Skeletal muscle satellite cell (primary cell): ENCODE measurements at regions not wholly inside any gene's neighbourhood (a gene's known extent, or its start where the extent isn't known, plus 50 kb on each side); places are given as distances from the start of the nearest gene placed in this dataset.
A peak's percentile ranks its signal among the peaks of the same experiment; 100 is the strongest.

Experiments used
- H3K27me3 ChIP-seq: 2 replicates; pipeline ENCODE4 v1.7.0; 2013; ENCODE audit warnings: low read length; ENCODE audit not compliant: control insufficient read depth, insufficient read depth
- H3K36me3 ChIP-seq: 2 replicates; pipeline ENCODE4 v1.7.0; 2013; ENCODE audit warnings: mild to moderate bottlenecking, control low read depth, low read length; ENCODE audit not compliant: insufficient read depth
- H3K4me1 ChIP-seq: 2 replicates; pipeline ENCODE4 v1.7.0; 2013; ENCODE audit warnings: low read length; ENCODE audit not compliant: control insufficient read depth, insufficient read depth
- H3K4me2 ChIP-seq: 2 replicates; pipeline ENCODE4 v1.7.0; 2013; ENCODE audit warnings: mild to moderate bottlenecking, low read length
- H3K4me3 ChIP-seq: 2 replicates; pipeline ENCODE4 v1.7.0; 2013; ENCODE audit warnings: low read length
- H3K9ac ChIP-seq: 2 replicates; pipeline ENCODE4 v1.7.0; 2013; ENCODE audit warnings: mild to moderate bottlenecking, low read depth, low read length, moderate library complexity
- H3K9me3 ChIP-seq: replicated peaks from 2 replicates; pipeline ENCODE4 v1.7.0; 2013; ENCODE audit warnings: mild to moderate bottlenecking, control low read depth, low read length

DNA sequence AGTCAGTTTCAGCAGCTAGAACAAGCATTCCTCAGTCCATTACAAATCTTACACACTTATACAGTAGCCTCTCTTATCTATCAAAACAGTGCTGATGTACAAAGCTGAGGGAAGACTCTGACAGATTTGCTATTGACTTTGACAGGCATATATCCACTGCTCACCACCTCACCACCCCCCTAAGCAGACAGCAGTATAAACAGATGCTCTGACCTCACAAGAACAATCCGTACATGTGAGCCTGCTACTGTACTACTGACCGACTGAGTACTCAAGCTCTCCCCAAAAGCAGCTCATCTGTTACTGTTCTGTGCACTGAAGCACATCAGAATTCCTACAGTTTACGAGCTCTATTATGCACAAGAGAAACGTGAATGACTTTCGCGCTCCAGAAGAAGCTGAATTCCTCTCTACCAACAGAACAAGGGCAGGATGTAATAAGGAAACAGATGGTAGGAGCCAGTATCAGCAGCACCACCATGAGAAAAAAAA, 95.6 kb upstream of the PDE1A start:
- H3K4me3 ChIP-seq = peak overlapping the region; percentile 38
- H3K27me3 ChIP-seq = no peaks in the 10 kb centered on the region
- no peaks in the 10 kb centered on the region for H3K36me3 ChIP-seq
- H3K4me2 ChIP-seq = peak overlapping the region; percentile 61
- no peaks in the 10 kb centered on the region for H3K9me3 ChIP-seq
- H3K9ac ChIP-seq = no peak overlapping the region
- peaks cover 16% of the 10 kb centered on the region for H3K4me1 ChIP-seq

DNA sequence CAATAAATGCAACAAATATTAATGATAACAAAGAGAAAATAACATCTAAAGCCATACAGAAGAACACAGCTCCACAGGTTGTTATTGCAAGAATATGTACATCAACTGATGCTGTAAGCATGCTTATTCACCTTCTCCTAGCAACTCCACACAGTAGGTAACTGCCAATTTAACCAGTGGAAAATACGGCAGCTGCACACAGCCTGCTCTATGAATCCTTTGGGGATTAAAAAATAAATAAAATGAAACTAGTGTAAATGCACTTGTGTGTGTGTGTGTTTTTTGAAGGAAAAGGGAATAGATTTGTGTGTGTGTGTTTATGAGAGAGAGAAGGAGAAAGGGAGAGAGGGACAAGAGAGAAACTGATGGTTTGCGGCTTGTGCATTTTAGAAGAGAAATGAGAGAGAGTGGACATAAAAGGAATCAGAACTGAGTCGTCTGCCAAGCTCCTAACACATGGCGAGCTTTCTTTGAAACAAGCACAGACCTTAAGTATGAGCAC, 96.2 kb upstream of the PDE1A start:
- H3K4me1 ChIP-seq = peaks cover 16% of the 10 kb centered on the region
- H3K4me3 ChIP-seq = peak overlapping the region; percentile 38

GRCh38 chr2:182530636-182531035, 103.8 kb upstream of the PDE1A start:
- no peaks in the 10 kb centered on the region for H3K27me3 ChIP-seq
- no peak overlapping the region for H3K4me2 ChIP-seq
- H3K36me3 ChIP-seq = no peaks in the 10 kb centered on the region
- peaks cover 3% of the 10 kb centered on the region for H3K4me1 ChIP-seq
- H3K9me3 ChIP-seq = no peaks in the 10 kb centered on the region
- no peak overlapping the region for H3K4me3 ChIP-seq
- no peak overlapping the region for H3K9ac ChIP-seq

More for the DNA sequence above, 96.2 kb upstream of the PDE1A start:
- Histone ChIP-seq H3K4me2 (peak overlapping the region; percentile 61), H3K36me3 (no peaks in the 10 kb centered on the region), H3K27me3 (no peaks in the 10 kb centered on the region), H3K9ac (no peak overlapping the region), H3K9me3 (no peaks in the 10 kb centered on the region)

DNA sequence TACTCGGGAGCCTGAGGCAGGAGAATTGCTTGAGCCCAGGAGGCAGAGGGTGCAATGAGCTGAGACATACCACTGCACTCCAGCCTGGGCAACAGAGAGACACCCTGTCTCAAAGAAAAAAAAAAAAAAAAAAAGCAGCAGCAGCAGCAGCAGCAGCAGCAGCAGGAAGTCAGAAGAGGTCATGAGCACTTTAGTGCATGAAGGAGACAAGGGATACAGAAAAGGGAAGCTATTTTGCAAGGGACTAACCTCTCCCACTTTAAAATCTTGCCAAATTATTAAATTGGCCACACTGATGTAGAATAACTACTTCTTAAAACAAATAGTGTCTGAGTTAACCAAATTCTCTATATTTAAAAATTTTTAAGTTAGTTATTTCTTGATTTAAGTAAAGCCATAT, 113.4 kb upstream of the PDE1A start:
- H3K36me3 ChIP-seq = no peaks in the 10 kb centered on the region
- no peaks in the 10 kb centered on the region for H3K9me3 ChIP-seq
- H3K4me2 ChIP-seq = no peak overlapping the region

DNA sequence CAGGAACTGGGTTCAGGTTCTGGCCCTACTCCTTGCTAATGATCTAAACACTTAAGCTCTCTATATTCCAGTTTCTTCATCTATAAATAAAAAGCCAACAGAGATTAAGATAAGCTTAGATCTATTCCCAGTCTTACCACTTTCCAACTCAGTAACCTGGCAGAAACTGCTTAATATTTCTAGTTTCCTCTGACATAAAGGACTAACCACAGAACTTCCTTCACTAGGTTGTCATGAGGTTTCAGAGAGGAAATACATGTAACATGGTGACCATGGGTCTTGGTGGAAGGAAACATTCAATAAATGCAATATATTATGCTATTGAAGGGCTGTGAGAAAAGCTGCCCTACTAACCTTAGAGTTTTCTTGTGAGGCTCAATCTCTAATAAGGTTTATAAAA, 114.4 kb upstream of the PDE1A start:
- no peaks in the 10 kb centered on the region for H3K9me3 ChIP-seq
- H3K27me3 ChIP-seq = no peaks in the 10 kb centered on the region
- H3K4me2 ChIP-seq = no peak overlapping the region
- no peak overlapping the region for H3K4me3 ChIP-seq
- H3K4me1 ChIP-seq = peaks cover 26% of the 10 kb centered on the region
- H3K9ac ChIP-seq = no peak overlapping the region
- H3K36me3 ChIP-seq = no peaks in the 10 kb centered on the region

More for the DNA sequence above, 113.4 kb upstream of the PDE1A start:
- no peak overlapping the region for H3K9ac ChIP-seq
- H3K4me3 ChIP-seq = no peak overlapping the region
- peaks cover 18% of the 10 kb centered on the region for H3K4me1 ChIP-seq
- H3K27me3 ChIP-seq = no peaks in the 10 kb centered on the region

DNA sequence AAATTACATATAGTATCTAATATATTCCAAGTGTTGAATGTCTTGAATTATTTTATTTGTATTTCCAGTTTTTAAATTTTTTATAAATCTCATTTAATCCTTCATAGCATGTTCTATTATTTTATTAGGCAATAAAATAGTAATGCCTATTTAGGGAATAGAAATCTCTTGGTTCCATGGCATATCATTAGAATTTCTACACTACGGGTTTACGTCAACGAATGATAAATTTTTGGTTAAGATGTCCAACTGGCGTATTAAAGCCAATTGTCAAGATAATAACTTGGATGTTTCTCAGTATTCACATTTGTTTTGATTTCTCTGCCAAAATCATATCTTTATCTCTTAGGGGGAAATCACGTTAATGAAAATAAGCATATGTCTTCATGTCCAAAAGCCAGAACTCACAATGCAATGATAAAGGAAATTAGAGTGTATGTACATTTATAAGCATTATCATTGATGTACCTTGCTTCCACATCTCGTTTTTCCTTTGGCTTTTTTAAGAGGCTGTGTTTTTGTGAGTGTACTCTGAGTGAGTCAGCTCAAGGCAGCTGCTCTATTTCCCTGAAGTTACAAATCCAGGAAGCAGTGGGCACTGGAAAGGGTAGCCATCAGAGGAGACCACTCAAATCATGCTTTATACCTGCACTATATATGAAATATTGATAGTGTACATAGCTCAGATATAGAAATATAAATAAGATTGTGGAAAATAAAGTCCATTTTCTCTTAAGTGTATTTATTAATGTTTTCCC, 115.8 kb upstream of the PDE1A start:
- H3K36me3 ChIP-seq = no peaks in the 10 kb centered on the region
- peaks cover 26% of the 10 kb centered on the region for H3K4me1 ChIP-seq
- peak overlapping the region; percentile 58 for H3K4me2 ChIP-seq
- H3K4me3 ChIP-seq = no peak overlapping the region
- no peaks in the 10 kb centered on the region for H3K27me3 ChIP-seq
- no peaks in the 10 kb centered on the region for H3K9me3 ChIP-seq
- H3K9ac ChIP-seq = no peak overlapping the region

- no peaks in the 10 kb centered on the region for H3K27me3 ChIP-seq
- peaks cover 37% of the 10 kb centered on the region for H3K4me1 ChIP-seq
- H3K9ac ChIP-seq = no peak overlapping the region
- no peak overlapping the region for H3K4me3 ChIP-seq
- H3K36me3 ChIP-seq = no peaks in the 10 kb centered on the region
- H3K4me2 ChIP-seq = no peak overlapping the region
- no peaks in the 10 kb centered on the region for H3K9me3 ChIP-seq
Measured at GRCh38 chr2:182543741-182544525, 117.1 kb upstream of the PDE1A start.

DNA sequence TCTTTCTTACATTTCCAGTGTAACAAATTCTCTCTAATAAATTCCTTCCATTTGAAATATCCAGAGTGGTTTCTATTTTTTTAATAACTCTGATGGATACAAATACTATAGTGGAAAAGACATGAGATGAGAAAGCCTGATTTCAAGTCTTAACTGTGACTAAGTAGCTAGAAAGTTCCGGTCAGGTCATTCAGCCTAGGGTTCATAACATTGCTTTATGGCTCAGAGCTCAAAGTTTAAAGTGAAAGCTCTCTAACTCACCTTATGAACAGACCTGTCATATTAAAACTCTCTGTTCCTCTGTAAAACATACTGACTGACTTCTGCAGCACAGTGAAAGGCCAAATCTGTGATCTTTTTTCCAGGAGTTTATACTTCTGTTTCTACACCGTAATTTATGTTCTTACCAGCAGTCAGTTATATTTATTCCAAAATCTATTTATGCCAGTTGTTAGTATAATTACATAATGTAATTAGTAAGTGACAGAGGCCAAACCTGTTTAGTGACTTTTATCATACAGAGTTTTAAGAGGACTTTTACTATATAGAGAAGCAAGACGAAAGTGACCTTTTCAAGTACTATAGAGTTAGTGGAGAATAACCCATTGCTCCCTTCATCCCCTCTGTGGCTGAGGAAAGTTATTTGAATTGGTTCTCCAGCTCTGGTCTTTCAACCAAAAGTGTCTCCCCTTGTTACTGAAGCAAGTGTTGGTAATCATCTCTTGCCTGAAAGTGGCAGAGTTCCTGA, 118.8 kb upstream of the PDE1A start:
- H3K4me2 ChIP-seq = peak overlapping the region; percentile 53
- peaks cover 37% of the 10 kb centered on the region for H3K4me1 ChIP-seq
- peak overlapping the region; percentile 26 for H3K4me3 ChIP-seq
- H3K9ac ChIP-seq = no peak overlapping the region
- H3K27me3 ChIP-seq = no peaks in the 10 kb centered on the region
- no peaks in the 10 kb centered on the region for H3K9me3 ChIP-seq
- no peaks in the 10 kb centered on the region for H3K36me3 ChIP-seq

GRCh38 chr2:182548031-182548950, 121.5 kb upstream of the PDE1A start:
- H3K4me3 ChIP-seq = no peak overlapping the region

DNA sequence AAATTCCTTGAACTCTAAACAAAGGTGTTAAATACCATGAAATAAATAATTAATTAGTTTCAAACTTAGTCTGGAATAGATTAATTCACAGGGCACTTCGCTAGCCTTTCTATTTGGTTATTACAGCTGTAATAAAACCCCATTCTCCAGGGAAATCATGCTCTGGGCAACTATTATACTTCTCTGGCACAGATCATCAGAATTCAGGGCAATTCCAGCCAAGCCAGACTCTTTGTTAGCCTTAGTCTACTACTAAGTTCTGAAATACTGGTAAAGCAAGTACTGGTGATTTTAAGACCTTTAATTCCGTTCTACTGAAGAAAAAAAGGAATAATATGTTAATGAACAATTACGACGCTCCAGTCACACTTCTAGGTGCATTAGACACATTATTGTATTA, 123.4 kb upstream of the PDE1A start:
- Histone ChIP-seq H3K4me1 (peaks cover 19% of the 10 kb centered on the region), H3K9me3 (no peaks in the 10 kb centered on the region), H3K4me2 (no peak overlapping the region), H3K27me3 (no peaks in the 10 kb centered on the region), H3K36me3 (no peaks in the 10 kb centered on the region), H3K9ac (no peak overlapping the region), H3K4me3 (no peak overlapping the region)

More at GRCh38 chr2:182548031-182548950, 121.5 kb upstream of the PDE1A start:
- Histone ChIP-seq H3K4me1 (peaks cover 28% of the 10 kb centered on the region), H3K27me3 (no peaks in the 10 kb centered on the region), H3K36me3 (no peaks in the 10 kb centered on the region), H3K9ac (no peak overlapping the region), H3K9me3 (no peaks in the 10 kb centered on the region), H3K4me2 (peak overlapping the region; percentile 35)
